A673 (cell line): ENCODE measurements at regions not wholly inside any gene's neighbourhood (a gene's known extent, or its start where the extent isn't known, plus 50 kb on each side); places are given as distances from the start of the nearest gene placed in this dataset.
A peak's percentile ranks its signal among the peaks of the same experiment; 100 is the strongest.

Experiments used
- BruUV-seq: library from RNA; stranded (reverse); fragments of 400-500 nt; replicated peaks from 2 replicates; lab custom pipeline; 2021; lab: Mats Ljungman, UMichigan
- CTCF ChIA-PET: fragments of 300-600 bp; sonication (Branson Sonifier 250); formaldehyde crosslinking; loops from one replicate; lab custom pipeline; 2022; ENCODE audit warnings: antibody characterized with exemption; lab: Charles Lee
- POLR2A ChIA-PET: fragments of 300-600 bp; sonication (Branson Sonifier 250); formaldehyde crosslinking; loops from one replicate; lab custom pipeline; 2022; ENCODE audit warnings: antibody characterized with exemption; ENCODE audit not compliant: low non-redundant PET; lab: Charles Lee
- DNase-seq: peaks from one replicate; pipeline ENCODE4 v3.0.0-alpha.2; 2015; ENCODE audit warnings: low spot score
- H3K27ac ChIP-seq: fragments of 200-600 bp; sonication (generic); 2 replicates; pipeline ENCODE4 v1.5.1; 2016; ENCODE audit warnings: mixed run types, low read depth, mild to moderate bottlenecking, mixed read lengths, antibody characterized with exemption, low read length; ENCODE audit not compliant: poor library complexity, severe bottlenecking
- H3K27me3 ChIP-seq: fragments of 200-600 bp; sonication (generic); replicated peaks from 2 replicates; pipeline ENCODE4 v1.6.1; 2017; ENCODE audit warnings: mixed run types, low read depth, mild to moderate bottlenecking, mixed read lengths, antibody characterized with exemption, low read length; ENCODE audit not compliant: insufficient read depth, poor library complexity
- H3K36me3 ChIP-seq: fragments of 200-600 bp; sonication (generic); 2 replicates; pipeline ENCODE4 v1.6.1; 2016; ENCODE audit warnings: mixed run types, mild to moderate bottlenecking, mixed read lengths, antibody characterized with exemption, low read length; ENCODE audit not compliant: insufficient read depth, poor library complexity, severe bottlenecking
- H3K4me1 ChIP-seq: fragments of 200-600 bp; sonication (generic); 2 replicates; pipeline ENCODE4 v1.6.1; 2017; ENCODE audit warnings: mixed run types, mild to moderate bottlenecking, mixed read lengths, antibody characterized with exemption, low read length; ENCODE audit not compliant: insufficient read depth, poor library complexity, severe bottlenecking
- H3K4me3 ChIP-seq: fragments of 200-600 bp; sonication (generic); 2 replicates; pipeline ENCODE4 v1.5.1; 2016; ENCODE audit warnings: low read depth, mixed run types, mild to moderate bottlenecking, mixed read lengths, low read length; ENCODE audit not compliant: poor library complexity, severe bottlenecking
- H3K9me3 ChIP-seq: fragments of 200-600 bp; sonication (generic); 2 replicates; pipeline ENCODE4 v1.6.1; 2016; ENCODE audit warnings: mixed run types, low read depth, mild to moderate bottlenecking, mixed read lengths, antibody characterized with exemption, low read length; ENCODE audit not compliant: poor library complexity, severe bottlenecking
- EZH2 ChIP-seq: fragments of 200-600 bp; sonication (generic); IDR thresholded peaks from 2 replicates; pipeline ENCODE4 v1.6.1; 2017; ENCODE audit warnings: borderline replicate concordance, low read depth, mild to moderate bottlenecking, mixed read lengths, antibody characterized with exemption, low read length; ENCODE audit not compliant: poor library complexity, severe bottlenecking
- intact Hi-C: fragments of 100-400 bp; cut with micrococcal nuclease; formaldehyde crosslinking; loops from one replicate; pipeline ENCODE4 v1.10.0; 2022; ENCODE audit not compliant: unreplicated experiment
- TF ChIP-seq, protein P1 (sequence below): fragments of 300-800, 200-600 bp; sonication (generic); conservative IDR thresholded peaks from 2 replicates; pipeline ENCODE4 v1.5.1; 2017; ENCODE audit warnings: low read depth, mild to moderate bottlenecking, antibody characterized with exemption, low read length, moderate library complexity, mixed read lengths

DNA sequence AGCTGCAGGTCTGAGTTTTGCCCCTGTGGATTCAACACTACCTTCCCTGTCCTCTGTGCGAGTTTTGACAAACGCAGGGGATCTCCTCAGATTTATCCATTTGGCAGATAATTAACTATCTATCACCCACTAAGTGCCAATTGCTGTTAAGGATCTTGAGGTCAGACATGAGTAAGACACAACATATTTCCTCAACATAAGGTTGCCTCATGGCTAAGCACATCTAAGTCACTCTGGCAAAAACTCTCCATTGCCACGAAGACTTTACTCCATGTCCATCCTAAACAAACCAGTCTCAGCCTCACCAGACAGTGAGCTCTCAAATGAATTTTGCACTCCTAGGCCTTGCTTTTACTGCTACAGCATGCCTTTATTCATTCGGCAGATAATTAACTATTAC lies 408.4 kb downstream of the MAFB start:
- intact Hi-C loops: no loop called here
- H3K4me1 ChIP-seq: peaks cover 23% of the 10 kb centered on the region
- no peak overlapping the region for H3K27ac ChIP-seq
- ChIA-PET POLR2A (no interaction called here), CTCF (no interaction called here)
- H3K27me3 ChIP-seq: no peaks in the 10 kb centered on the region
- BruUV-seq: no TSS peak
- no peak for DNase-seq
- H3K4me3 ChIP-seq: no peak overlapping the region
- no peaks in the 10 kb centered on the region for H3K36me3 ChIP-seq
- H3K9me3 ChIP-seq: no peaks in the 10 kb centered on the region
- no peak for TF ChIP-seq EZH2
- TF ChIP-seq, protein P1, sequence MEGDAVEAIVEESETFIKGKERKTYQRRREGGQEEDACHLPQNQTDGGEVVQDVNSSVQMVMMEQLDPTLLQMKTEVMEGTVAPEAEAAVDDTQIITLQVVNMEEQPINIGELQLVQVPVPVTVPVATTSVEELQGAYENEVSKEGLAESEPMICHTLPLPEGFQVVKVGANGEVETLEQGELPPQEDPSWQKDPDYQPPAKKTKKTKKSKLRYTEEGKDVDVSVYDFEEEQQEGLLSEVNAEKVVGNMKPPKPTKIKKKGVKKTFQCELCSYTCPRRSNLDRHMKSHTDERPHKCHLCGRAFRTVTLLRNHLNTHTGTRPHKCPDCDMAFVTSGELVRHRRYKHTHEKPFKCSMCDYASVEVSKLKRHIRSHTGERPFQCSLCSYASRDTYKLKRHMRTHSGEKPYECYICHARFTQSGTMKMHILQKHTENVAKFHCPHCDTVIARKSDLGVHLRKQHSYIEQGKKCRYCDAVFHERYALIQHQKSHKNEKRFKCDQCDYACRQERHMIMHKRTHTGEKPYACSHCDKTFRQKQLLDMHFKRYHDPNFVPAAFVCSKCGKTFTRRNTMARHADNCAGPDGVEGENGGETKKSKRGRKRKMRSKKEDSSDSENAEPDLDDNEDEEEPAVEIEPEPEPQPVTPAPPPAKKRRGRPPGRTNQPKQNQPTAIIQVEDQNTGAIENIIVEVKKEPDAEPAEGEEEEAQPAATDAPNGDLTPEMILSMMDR: no peak

DNA sequence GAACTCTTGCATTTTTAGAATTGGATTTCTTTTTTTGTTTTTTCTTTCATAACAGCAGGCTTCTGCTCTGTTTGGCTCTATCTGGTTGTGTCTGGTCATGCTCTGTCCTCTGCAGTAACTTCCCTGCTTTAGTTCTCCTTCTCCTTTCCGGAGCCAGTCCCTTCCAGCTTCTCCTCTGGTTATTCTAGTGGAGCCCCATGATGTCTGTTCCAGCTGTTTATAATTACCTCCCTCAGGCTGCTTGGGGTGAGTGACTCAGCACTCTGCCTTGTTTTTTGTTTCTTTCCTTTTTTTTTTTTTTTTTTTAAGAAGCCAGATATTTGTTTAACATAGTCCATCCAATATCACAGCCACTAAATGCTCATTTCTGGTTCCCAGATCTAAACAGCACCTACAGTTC lies 409.6 kb downstream of the MAFB start:
- CTCF ChIA-PET: interaction anchor here (0.6 kb wide), 1 partner anchor 12 kb away, joined by 3 read pairs; no protein-coding TSS in a partner anchor
- H3K4me1 ChIP-seq: peaks cover 33% of the 10 kb centered on the region

DNA sequence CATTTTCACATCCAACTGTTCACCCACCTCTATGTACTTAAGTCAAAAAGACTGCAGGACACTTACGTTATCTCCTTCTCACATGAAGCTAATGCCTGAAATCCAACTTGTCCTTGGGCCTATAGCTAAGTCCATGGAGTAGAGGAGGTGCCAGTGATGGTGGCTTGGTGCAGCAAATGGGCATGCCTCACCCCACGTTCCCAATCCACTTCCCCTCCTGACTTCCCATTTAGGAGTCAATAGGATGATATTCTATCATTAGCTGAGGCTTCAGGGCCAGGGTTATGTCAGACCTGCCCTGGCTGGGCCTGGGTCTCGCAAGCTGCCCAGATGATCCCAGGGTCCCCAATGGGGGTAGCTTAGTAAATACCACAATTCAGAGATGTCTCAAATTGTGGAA lies 410.4 kb downstream of the MAFB start:
- H3K4me1 ChIP-seq: peaks cover 33% of the 10 kb centered on the region
- POLR2A ChIA-PET: no interaction called here
- no peaks in the 10 kb centered on the region for H3K27me3 ChIP-seq
- no peak overlapping the region for H3K4me3 ChIP-seq
- CTCF ChIA-PET: interaction anchor here (0.6 kb wide), 1 partner anchor 11 kb away, joined by 3 read pairs; no protein-coding TSS in a partner anchor
- no peaks in the 10 kb centered on the region for H3K9me3 ChIP-seq
- no peak for TF ChIP-seq EZH2
- TF ChIP-seq, protein P1: no peak
- intact Hi-C loops: no loop called here
- DNase-seq: no peak
- no peaks in the 10 kb centered on the region for H3K36me3 ChIP-seq
- H3K27ac ChIP-seq: peak overlapping the region; percentile 58
- no TSS peak for BruUV-seq

More for the DNA sequence above, 409.6 kb downstream of the MAFB start:
- intact Hi-C loops: no loop called here
- TF ChIP-seq, protein P1: no peak
- no peak for TF ChIP-seq EZH2
- no TSS peak for BruUV-seq
- peak; percentile 89 for DNase-seq
- POLR2A ChIA-PET: no interaction called here
- peak overlapping the region; percentile 58 for H3K27ac ChIP-seq
- H3K36me3 ChIP-seq: no peaks in the 10 kb centered on the region
- H3K27me3 ChIP-seq: no peaks in the 10 kb centered on the region
- no peaks in the 10 kb centered on the region for H3K9me3 ChIP-seq
- no peak overlapping the region for H3K4me3 ChIP-seq
